ENCODE measurements at regions not wholly inside any gene's neighbourhood (a gene's known extent, or its start where the extent isn't known, plus 50 kb on each side); places are given as distances from the start of the nearest gene placed in this dataset.
"Not testable (repeated sequence)": the region's sequence is repeated elsewhere in the genome, so short reads cannot be mapped to it uniquely, and the experiment has no call there.

DNA sequence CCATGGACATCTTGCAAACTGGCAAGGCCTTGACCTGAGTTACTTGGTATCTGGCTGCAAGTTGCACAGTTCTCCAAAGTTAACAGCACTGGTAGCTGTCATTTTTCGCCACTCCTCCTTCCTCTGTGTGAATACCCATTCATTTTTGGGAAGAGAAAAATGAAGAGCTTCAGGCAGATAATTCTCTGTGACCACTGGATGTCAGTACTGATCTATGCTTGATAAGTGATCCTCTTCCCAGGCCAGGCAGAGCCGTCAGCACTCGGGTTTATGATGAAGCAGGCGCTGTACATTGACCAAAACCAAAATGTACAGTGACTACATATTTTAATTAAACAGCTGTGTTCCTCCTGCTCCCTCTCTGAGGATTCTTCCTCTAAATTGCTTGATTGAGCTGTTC lies 55.9 kb upstream of the PDZD8 start:
- intact Hi-C loops (cut with DNase I; ENCODE audit: low total_unique reads) = no loop called here
- WGBS, 5 donors = 82 to 91% (median 84%) methylated on average over 4 of the region's 4 CpGs
- peaks cover 0 to 33% (median 3%) of the 10 kb centered on the region in 3 donors for H3K27me3 ChIP-seq
- no peak for DNase-seq
- H3K36me3 ChIP-seq = no peaks in the 10 kb centered on the region
- H3K27ac ChIP-seq = no peak overlapping the region
- no peak for TF ChIP-seq EP300 (IDR thresholded peaks at IDR 0.05)
- no peak for TF ChIP-seq POLR2A (IDR thresholded peaks at IDR 0.05)
- no peak for TF ChIP-seq CTCF (IDR thresholded peaks at IDR 0.05)
- no peak for TF ChIP-seq POLR2AphosphoS5 (IDR thresholded peaks at IDR 0.05)
- H3K9me3 ChIP-seq = no peaks in the 10 kb centered on the region
- H3K4me1 ChIP-seq = no peaks in the 10 kb centered on the region
- no peak overlapping the region for H3K4me3 ChIP-seq

DNA sequence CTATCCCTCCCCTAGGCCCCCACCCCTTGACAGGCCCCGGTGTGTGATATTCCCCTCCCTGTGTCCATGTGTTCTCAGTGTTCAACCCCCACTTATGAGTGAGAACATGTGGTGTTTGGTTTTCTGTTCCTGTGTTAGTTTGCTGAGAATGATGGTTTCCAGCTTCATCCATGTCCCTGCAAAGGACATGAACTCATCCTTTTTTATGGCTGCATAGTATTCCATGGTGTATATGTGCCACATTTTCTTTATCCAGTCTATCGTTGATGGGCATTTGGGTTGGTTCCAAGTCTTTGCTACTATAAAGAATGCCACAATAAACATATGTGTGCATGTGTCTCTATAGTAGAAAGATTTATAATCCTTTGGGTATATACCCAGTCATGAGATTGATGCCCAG lies 55.3 kb upstream of the PDZD8 start:
- H3K4me3 ChIP-seq; H3K9me3 ChIP-seq; DNase-seq; intact Hi-C loops (cut with DNase I; ENCODE audit: low total_unique reads); H3K4me1 ChIP-seq; H3K27ac ChIP-seq; H3K36me3 ChIP-seq: not testable (repeated sequence)
- WGBS, 5 donors = 87 to 97% (median 94%) methylated on average over 2 of the region's 2 CpGs
- H3K27me3 ChIP-seq = peaks cover 0 to 33% (median 3%) of the 10 kb centered on the region in 3 donors

GRCh38 chr10:117429643-117430265 lies 54.5 kb upstream of the PDZD8 start:
- Histone ChIP-seq H3K4me3 (no peak overlapping the region), H3K27ac (no peak overlapping the region), H3K9me3 (no peaks in the 10 kb centered on the region), H3K36me3 (no peaks in the 10 kb centered on the region), H3K4me1 (no peaks in the 10 kb centered on the region), H3K27me3 (peaks cover 0 to 32% (median 3%) of the 10 kb centered on the region in 3 donors)
- no peak for TF ChIP-seq EP300 (IDR thresholded peaks at IDR 0.05)
- intact Hi-C loops (cut with DNase I; ENCODE audit: low total_unique reads) = no loop called here
- 41 to 65% (median 51%) methylated on average over 2 of the region's 2 CpGs for WGBS, 5 donors
- DNase-seq = no peak

DNA sequence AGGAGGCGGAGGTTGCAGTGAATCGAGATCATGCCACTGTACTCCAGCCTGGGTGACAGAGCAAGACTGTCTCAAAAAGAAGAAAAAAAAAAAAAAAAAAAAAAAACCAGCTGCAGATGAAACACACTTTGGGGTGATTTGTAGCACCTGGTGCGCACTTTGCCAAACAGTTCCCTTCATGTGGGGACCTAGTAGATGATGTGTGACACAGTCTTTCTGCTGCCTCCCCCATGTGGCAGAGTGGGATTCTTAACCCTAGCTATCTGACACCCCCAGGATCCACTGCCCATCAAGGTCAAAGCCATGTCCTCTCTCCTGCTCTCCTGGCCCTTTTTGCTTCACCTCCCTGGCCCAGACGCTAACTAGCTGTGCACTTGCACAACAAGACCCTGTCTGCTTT lies 52.1 kb upstream of the PDZD8 start:
- 68 to 85% (median 73%) methylated on average over 4 of the region's 4 CpGs for WGBS, 5 donors
- intact Hi-C loops (cut with DNase I; ENCODE audit: low total_unique reads) = no loop called here

DNA sequence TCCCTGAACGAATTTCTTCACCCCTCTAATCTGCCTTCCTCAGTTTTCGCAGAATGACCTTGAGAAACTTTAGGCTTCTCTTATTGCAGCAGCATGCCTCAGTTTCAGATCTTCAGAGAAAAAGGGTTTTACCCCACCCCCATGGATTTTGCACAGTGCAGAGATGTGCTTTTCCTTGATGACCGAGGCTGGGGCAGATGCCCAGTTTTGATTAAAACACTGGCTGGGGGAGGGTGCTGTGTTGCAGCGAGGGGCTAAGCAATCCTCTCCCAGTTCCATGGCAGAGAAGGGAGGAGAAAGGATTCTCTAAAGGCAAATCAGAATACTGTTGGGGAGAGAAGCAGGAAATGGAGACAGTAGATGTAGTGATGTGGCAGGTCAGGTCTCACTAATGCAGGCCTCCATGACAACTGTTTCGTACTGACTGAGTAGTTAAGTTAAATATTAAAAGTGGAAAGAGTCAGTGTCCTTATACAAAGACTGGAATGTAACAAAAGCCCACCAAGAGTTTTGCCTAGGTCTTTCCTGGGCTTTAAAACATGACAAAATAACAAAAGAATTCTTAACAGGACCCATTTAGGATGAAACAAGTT lies 50.8 kb upstream of the PDZD8 start:
- DNase-seq = no peak
- WGBS, 5 donors = 76 to 82% (median 79%) methylated on average over 5 of the region's 5 CpGs
- intact Hi-C loops (cut with DNase I; ENCODE audit: low total_unique reads) = no loop called here
- Histone ChIP-seq H3K4me3 (no peak overlapping the region), H3K36me3 (no peaks in the 10 kb centered on the region), H3K9me3 (peaks cover 0 to 1% (median under 1%) of the 10 kb centered on the region in 4 donors), H3K4me1 (no peaks in the 10 kb centered on the region), H3K27me3 (no peaks in the 10 kb centered on the region), H3K27ac (no peak overlapping the region)
- TF ChIP-seq POLR2AphosphoS5 (IDR thresholded peaks at IDR 0.05) = no peak
- no peak for TF ChIP-seq CTCF (IDR thresholded peaks at IDR 0.05)
- TF ChIP-seq EP300 (IDR thresholded peaks at IDR 0.05) = no peak
- no peak for TF ChIP-seq POLR2A (IDR thresholded peaks at IDR 0.05)

More for the DNA sequence above, 52.1 kb upstream of the PDZD8 start:
- H3K4me3 ChIP-seq = no peak overlapping the region
- H3K36me3 ChIP-seq = no peaks in the 10 kb centered on the region
- peaks cover 0 to 9% (median 0%) of the 10 kb centered on the region in 3 donors for H3K27me3 ChIP-seq
- no peak overlapping the region for H3K27ac ChIP-seq
- H3K4me1 ChIP-seq = no peaks in the 10 kb centered on the region
- TF ChIP-seq POLR2A (IDR thresholded peaks at IDR 0.05) (no peak), CTCF (IDR thresholded peaks at IDR 0.05) (no peak), EP300 (IDR thresholded peaks at IDR 0.05) (no peak), POLR2AphosphoS5 (IDR thresholded peaks at IDR 0.05) (no peak)
- no peak for DNase-seq
- H3K9me3 ChIP-seq = no peaks in the 10 kb centered on the region
